NCI-H82 (cell line): ENCODE measurements at regions not wholly inside any gene's neighbourhood (a gene's known extent, or its start where the extent isn't known, plus 50 kb on each side); places are given as distances from the start of the nearest gene placed in this dataset.
A peak's percentile ranks its signal among the peaks of the same experiment; 100 is the strongest.

Experiments used
- DNase-seq: peaks from one replicate; lab custom pipeline; 2025; lab: John Stamatoyannopoulos, UW

GRCh38 chr2:228705318-228705717 lies 523.8 kb upstream of the SPHKAP start:
- no peak for DNase-seq

GRCh38 chr2:228703152-228703551 lies 521.7 kb upstream of the SPHKAP start:
- DNase-seq, result no peak

- no peak for DNase-seq
These were observed 520.0 kb upstream of the SPHKAP start for GRCh38 chr2:228701506-228701905.

- DNase-seq, result no peak
These were observed 519.2 kb upstream of the SPHKAP start for GRCh38 chr2:228700638-228701037.

GRCh38 chr2:228699888-228700287 lies 518.4 kb upstream of the SPHKAP start:
- DNase-seq, result no peak

- DNase-seq, result no peak
These were observed 517.9 kb upstream of the SPHKAP start for GRCh38 chr2:228699400-228699799.

GRCh38 chr2:228698963-228699362 lies 517.5 kb upstream of the SPHKAP start:
- DNase-seq, result no peak

- no peak for DNase-seq
These were observed 516.0 kb upstream of the SPHKAP start for GRCh38 chr2:228697456-228697855.

- no peak for DNase-seq
These were observed 509.2 kb upstream of the SPHKAP start for GRCh38 chr2:228690681-228691080.

- DNase-seq, result peak; percentile 71
These were observed 507.6 kb upstream of the SPHKAP start for GRCh38 chr2:228689053-228689452.

- no peak for DNase-seq
These were observed 506.6 kb upstream of the SPHKAP start for GRCh38 chr2:228688007-228688645.

GRCh38 chr2:228681979-228682378 lies 500.5 kb upstream of the SPHKAP start:
- DNase-seq, result no peak

GRCh38 chr2:228681426-228681825 lies 499.9 kb upstream of the SPHKAP start:
- peak; percentile 34 for DNase-seq

GRCh38 chr2:228678110-228678509 lies 496.6 kb upstream of the SPHKAP start:
- no peak for DNase-seq

GRCh38 chr2:228675646-228676045 lies 494.2 kb upstream of the SPHKAP start:
- no peak for DNase-seq

- no peak for DNase-seq
These were observed 493.6 kb upstream of the SPHKAP start for GRCh38 chr2:228675091-228675490.

- DNase-seq, result no peak
These were observed 492.5 kb upstream of the SPHKAP start for GRCh38 chr2:228673876-228674554.

- DNase-seq, result no peak
These were observed 488.2 kb upstream of the SPHKAP start for GRCh38 chr2:228669690-228670089.

GRCh38 chr2:228665232-228665631 lies 483.7 kb upstream of the SPHKAP start:
- DNase-seq, result no peak

- no peak for DNase-seq
These were observed 477.5 kb upstream of the SPHKAP start for GRCh38 chr2:228658998-228659397.

- peak; percentile 72 for DNase-seq
These were observed 476.4 kb upstream of the SPHKAP start for GRCh38 chr2:228657807-228658402.

- no peak for DNase-seq
These were observed 473.8 kb upstream of the SPHKAP start for GRCh38 chr2:228655331-228655730.

- DNase-seq, result no peak
These were observed 473.2 kb upstream of the SPHKAP start for GRCh38 chr2:228654707-228655106.
